Ishikawa (cell line): ENCODE measurements at regions not wholly inside any gene's neighbourhood (a gene's known extent, or its start where the extent isn't known, plus 50 kb on each side); places are given as distances from the start of the nearest gene placed in this dataset.
A peak's percentile ranks its signal among the peaks of the same experiment; 100 is the strongest.

Source experiments
- CEBPB ChIP-seq: IDR thresholded peaks from 2 replicates; pipeline ENCODE4 v1.6.1; 2012
- EGR1 ChIP-seq: IDR thresholded peaks from 2 replicates; pipeline ENCODE4 v1.6.1; 2012
- EP300 ChIP-seq: IDR thresholded peaks from 2 replicates; pipeline ENCODE4 v1.6.1; 2012; ENCODE audit warnings: borderline replicate concordance
- FOXM1 ChIP-seq: IDR thresholded peaks from 2 replicates; pipeline ENCODE4 v1.6.1; 2012; ENCODE audit warnings: low read depth, borderline replicate concordance
- MAX ChIP-seq: IDR thresholded peaks from 2 replicates; pipeline ENCODE4 v1.6.1; 2012
- NFIC ChIP-seq: IDR thresholded peaks from 2 replicates; pipeline ENCODE4 v1.6.1; 2012
- RAD21 ChIP-seq: IDR thresholded peaks from 2 replicates; pipeline ENCODE4 v1.6.1; 2012; ENCODE audit warnings: low read depth
- REST ChIP-seq: IDR thresholded peaks from 2 replicates; pipeline ENCODE4 v1.6.1; 2012; ENCODE audit warnings: low read depth, mild to moderate bottlenecking
- TAF1 ChIP-seq: IDR thresholded peaks from 2 replicates; pipeline ENCODE4 v1.6.1; 2012; ENCODE audit warnings: low read depth, mild to moderate bottlenecking
- TCF12 ChIP-seq: IDR thresholded peaks from 2 replicates; pipeline ENCODE4 v1.6.1; 2012; ENCODE audit warnings: low read depth
- TEAD4 ChIP-seq: IDR thresholded peaks from 2 replicates; pipeline ENCODE4 v1.6.1; 2012
- USF1 ChIP-seq: IDR thresholded peaks from 2 replicates; pipeline ENCODE4 v1.6.1; 2012
- YY1 ChIP-seq: IDR thresholded peaks from 2 replicates; pipeline ENCODE4 v1.6.1; 2012; ENCODE audit warnings: low read depth
- ZBTB7A ChIP-seq: IDR thresholded peaks from 2 replicates; pipeline ENCODE4 v1.6.1; 2012; ENCODE audit warnings: low read depth

- TF ChIP-seq ZBTB7A = no peak
- TF ChIP-seq MAX = no peak
- TF ChIP-seq TCF12 = no peak
- TF ChIP-seq YY1 = no peak
- no peak for TF ChIP-seq TEAD4
- TF ChIP-seq TAF1 = no peak
These were observed 351.4 kb upstream of the KCNMB2 start for GRCh38 chr3:178184833-178185232.

- TF ChIP-seq REST = no peak
- TF ChIP-seq CEBPB = peak; percentile 69
These were observed 349.6 kb upstream of the KCNMB2 start for GRCh38 chr3:178186666-178187065.

DNA sequence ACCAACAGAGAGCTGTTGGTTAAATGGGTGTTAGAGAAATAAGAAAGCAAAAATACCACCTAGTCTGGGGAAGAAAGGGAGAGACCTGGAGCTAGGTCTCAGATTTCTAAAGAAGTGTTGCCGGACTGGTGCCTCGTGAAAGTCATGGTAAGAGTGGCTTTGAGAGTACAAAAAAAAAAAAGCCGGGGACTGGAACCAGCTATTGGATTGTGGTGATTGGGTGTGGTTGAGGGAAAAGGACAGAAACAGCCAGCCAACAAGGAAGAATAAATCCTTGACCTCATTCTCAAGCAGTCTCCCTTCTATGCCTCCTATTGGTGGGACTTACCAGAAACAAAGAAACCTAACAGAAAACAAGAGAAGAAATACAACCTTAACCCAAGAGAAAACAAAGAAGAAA is 346.4 kb upstream of the KCNMB2 start:
- no peak for TF ChIP-seq REST
- no peak for TF ChIP-seq TEAD4
- TF ChIP-seq CEBPB = no peak
- TF ChIP-seq ZBTB7A = no peak
- TF ChIP-seq EP300 = no peak

- TF ChIP-seq REST (no peak), EGR1 (no peak)
These were observed 342.4 kb upstream of the KCNMB2 start for GRCh38 chr3:178193846-178194245.

DNA sequence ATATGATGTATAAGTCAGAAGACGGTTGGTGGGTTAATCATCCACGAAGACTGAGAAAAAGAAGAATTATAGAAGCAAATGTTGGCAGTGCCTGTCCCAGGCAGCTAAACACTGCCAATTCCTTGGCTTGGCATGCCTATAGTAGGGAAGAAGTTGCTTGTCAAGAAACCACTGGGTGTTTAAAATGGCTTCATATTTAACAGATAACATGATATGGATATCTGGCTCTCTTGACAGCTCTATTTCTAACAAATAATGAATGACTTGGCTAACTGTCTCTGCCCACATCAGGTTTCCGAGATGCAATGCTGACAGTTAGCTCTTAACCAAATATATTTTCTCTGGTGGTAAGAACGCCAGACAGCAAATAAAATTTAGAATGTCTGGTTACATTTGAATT is 341.7 kb upstream of the KCNMB2 start:
- TF ChIP-seq RAD21 = no peak
- TF ChIP-seq ZBTB7A = no peak
- no peak for TF ChIP-seq EGR1
- TF ChIP-seq USF1 = no peak
- no peak for TF ChIP-seq CEBPB
- no peak for TF ChIP-seq REST
- no peak for TF ChIP-seq TAF1
- no peak for TF ChIP-seq NFIC
- TF ChIP-seq FOXM1 = no peak
- no peak for TF ChIP-seq YY1
